ENCODE measurements at regions not wholly inside any gene's neighbourhood (a gene's known extent, or its start where the extent isn't known, plus 50 kb on each side); places are given as distances from the start of the nearest gene placed in this dataset.

DNA sequence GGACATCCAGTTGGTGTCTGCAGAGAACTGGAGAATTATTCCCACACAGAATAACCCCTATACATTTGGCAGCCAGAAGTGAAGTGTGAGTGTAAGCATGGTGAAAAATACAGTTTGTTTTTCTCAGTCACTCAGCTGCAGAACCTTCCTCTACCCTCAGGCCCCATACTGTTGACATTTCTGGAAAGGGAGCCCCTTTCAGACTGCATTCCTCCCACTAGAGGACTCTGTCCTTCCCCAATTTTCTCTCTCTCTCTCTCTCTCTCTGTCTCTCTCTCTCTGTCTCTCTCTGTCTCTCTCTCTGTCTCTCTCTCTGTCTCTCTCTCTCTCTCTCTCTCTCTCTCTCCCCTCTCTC is 86.8 kb upstream of the STEAP1B start:
- DNase-seq (ENCODE audit: low spot score) = no peak

DNA sequence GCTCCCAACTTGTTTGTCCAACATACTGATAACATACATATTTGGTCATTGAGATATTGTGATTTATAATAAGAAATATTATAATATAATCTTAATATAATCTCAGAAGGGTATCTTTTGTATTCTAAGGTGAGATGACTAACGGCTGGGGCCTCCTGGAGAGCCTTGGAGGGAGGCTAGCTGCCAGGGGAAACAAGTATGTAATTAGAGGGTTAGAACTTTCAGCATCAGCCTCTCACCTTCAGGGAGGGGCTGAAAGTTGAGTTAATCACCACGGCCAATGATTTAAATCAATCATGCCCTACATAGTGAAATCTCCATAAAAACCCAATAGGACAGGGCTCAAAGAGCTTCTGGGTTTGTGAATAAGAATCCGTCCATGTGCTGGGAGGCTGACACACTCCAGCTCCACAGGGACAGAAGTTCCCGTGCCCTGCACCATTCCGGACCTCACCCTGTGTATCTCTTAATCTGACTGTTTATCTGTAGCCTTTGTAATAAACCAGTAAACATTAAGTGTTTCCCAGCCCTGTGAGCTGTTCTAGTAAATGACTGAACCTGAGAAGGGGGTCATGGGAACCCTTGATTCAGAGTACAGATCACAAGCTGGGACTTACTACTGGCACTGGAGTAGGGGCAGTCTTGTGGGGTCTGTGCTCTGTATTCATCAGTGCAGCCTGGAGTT is 86.3 kb upstream of the STEAP1B start:
- DNase-seq (ENCODE audit: low spot score) = no peak

DNA sequence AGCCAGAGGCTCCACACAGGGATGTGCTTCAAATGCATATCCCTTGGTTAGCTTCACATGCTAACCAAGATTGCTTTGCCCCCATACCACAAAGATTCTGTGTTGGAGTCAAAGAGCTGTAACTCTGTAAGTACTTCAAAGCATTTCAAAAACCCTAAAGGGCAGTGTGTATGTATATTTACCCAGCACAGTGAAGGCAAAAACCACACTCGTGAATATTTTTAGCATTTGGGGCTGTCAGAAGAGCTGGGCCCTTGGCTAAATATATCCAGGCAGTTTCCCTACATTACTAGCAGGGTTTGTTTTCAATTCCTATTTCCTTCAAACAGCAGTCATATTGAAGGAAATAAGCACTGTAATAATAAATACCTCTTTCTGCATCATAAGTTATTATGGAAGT is 84.2 kb upstream of the STEAP1B start:
- no peak for DNase-seq (ENCODE audit: low spot score)

DNA sequence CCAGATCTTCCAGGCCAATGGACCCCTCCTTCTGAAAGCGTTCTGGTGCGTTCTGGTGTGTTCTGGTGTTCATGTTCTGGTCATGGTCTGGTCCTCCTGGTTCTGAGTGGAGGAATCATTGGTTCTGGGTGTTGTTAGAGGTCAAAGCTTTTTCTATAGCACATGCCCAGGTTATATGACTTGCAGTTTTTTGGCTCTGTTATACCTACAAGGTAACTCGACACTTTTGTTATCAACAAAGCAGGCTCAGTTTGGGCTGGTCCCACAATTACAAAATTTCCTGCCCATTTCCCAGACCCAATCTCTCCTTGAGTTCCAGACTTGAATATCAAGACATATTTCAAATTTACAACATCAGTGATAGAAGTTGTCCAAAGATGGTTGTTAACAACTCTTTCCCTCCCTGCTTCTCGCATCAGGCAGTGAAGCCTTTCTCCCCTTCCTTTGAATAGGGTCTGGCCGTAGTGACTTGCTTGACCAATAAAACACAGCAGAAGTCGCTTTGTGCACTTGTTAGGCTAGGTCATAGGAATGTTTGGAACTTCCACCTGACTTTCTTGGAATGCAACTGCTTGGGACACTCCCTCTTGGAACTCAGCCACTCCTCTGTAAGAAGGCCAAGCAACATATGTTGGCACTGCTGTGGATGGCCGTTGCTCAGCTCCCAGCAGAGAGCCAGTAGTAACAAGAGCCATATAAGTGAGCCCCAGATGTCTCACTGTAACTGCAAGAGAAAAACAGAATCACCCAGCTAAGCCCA is 83.1 kb upstream of the STEAP1B start:
- no peak for DNase-seq (ENCODE audit: low spot score)

DNA sequence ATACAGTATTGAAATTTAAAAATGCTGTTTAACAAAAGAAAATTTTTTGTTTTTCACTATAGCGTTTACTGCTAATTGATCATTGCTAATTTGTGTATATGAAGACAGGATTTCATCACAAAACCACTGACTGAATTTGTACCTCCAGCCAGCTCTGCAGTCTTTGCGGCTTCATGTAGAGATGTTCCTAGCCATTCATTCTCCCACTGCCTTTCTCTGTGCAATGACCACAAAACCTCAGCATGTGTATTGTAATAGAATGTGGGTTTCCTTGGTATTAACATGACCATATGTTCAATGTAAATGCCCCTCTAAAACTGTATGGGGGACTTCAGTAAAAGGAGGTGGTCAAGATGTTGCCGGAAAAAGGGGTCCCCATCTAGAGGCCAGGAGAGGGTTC is 81.1 kb upstream of the STEAP1B start:
- DNase-seq (ENCODE audit: low spot score) = no peak

DNA sequence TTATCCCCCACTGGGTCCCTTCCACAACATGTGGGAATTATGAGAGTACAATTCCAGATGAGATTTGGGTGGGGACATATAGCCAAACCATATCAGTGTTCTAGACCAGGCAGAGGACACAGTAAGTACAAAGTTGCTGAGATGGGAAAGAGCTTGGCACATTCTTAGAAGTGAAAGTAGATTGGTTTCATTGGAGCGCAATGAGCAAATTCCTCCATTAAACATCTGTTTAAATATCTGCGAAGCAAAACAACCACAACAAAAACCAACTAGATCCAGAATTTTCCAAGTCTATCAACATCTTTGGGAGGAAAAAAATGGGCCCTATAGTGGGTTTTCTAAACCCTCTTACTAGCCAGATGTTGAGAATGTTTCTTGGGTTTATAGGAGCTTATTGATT is 80.0 kb upstream of the STEAP1B start:
- no peak for DNase-seq (ENCODE audit: low spot score)

DNA sequence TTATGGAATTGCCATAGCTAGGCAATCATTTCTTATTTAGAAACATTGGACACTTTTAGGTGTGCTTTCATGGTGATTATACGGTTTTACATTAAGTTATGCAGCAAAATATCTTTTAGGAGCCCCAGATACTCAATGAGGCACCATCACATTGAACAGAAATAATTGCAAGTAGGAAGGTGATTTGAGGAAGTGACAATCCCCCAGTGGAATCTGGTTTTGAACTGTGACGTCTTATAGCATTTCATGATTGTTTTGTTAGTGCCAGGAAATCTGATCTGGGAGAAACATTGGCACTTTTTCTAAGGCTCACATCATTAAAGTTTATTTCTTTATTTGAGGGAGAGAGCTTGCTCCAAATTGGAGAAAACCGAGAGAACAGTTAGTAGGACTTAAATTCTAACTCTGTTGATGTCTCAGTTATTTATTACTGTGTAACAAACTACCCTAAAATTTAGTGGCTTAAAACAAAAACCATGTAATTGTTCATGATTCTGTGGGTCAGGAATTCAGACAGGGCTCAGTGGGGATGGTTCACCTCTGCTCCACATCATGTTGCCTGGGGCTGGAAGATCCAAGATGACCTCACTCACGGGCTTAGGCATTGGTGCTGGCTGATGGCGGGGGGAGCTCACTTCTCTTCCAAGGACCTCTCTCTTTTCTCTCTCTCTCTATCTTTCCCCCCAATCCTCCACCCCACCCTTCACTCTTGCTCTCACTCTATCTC is 78.2 kb upstream of the STEAP1B start:
- no peak for DNase-seq (ENCODE audit: low spot score)

DNA sequence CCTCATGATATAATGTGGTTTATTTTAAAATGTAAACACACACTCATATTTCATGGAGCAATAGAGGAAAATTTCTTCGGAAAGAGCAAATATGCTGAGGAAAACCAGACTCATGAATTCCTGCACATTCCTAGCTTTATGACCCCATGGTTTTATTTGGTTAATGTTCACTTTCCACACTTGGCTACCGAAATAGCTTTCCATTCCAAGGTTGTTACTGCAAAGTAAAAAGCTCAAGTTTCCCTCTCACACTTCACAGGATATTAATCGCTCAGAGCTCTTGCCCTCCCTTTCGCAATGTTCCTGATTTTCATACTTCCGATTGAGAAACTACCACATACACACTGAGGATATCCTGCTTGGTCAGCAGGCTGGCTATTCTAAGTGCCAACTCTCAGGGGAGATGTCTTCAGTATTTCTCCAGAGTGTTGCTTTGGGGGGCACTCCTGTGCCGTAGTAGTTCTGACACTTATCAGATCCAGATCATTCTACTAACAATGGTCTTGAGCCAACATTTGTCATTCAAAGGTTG is 77.5 kb upstream of the STEAP1B start:
- no peak for DNase-seq (ENCODE audit: low spot score)

DNA sequence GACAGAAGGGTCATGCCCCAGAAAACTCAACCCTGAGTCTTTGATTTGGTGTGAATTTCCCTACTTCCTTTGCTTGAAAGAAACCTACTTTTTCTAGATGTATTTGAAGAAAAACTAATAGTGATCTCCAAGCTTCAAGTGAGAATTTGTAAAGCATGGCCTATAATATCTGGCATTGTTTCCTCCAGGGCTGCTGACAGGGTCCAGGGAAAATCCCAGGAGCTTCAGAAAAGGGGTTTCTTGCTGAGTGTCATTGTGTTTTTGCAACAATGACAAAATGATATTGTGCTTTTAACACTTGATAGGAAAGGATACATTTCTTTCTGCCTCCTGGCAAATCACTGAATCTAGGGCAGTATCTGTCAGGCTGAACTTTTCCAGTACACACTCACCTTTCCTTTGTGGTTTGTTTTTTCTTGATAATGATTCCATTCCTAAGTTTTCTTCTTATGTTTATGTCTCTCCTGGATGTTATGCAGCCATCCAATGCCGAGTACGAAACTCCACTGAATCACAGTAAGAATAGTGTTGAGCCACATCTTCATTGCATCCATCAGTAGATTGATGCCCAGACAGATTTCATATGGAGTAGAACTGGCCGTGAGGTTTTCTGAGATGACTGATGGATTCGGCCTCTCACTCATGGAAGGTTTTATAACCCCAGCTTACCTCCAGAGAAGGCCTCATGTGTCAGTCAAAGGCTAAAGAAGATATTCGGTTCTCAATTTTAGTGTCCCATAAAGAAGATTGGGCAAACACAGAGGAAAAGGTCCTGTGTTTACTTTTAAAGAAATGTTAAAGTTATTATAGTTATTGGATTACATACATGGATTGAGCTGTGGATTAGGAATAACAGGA is 76.9 kb upstream of the STEAP1B start:
- no peak for DNase-seq (ENCODE audit: low spot score)

DNA sequence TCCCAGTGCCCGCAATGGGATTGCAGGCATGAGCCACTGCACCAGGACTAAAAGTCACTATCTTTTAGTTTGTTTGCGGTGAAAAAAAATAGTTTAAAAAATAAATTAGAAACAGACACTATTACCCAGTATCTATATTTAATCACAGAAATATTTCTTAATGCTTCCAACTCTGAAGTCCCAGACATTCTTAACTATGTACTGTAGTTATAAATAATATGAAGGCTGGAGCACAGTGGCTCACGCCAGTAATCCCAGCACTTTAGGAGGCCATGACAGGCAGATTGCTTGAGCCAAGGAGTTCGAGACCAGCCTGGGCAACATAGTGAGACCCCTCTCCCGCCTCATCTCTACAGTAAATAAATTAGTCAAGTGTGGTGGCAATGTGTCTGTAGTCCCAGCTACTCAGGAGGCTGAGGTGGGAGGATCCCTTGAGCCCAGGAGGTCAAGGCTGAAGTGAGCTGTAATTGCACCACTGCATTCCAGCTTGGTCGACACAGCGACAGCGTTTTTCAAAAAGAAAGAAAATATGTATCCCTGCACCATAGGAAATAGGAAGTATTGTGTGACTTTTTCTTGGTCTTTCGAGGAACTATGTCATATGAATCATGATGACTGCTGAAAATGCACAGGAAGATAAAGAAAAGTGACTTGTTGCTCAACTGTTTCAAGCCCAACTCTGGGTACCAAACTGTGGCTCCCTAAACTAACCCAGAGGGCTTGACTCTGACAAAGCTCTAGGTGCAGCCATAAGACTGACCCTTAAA is 74.9 kb upstream of the STEAP1B start:
- DNase-seq (ENCODE audit: low spot score) = no peak

DNA sequence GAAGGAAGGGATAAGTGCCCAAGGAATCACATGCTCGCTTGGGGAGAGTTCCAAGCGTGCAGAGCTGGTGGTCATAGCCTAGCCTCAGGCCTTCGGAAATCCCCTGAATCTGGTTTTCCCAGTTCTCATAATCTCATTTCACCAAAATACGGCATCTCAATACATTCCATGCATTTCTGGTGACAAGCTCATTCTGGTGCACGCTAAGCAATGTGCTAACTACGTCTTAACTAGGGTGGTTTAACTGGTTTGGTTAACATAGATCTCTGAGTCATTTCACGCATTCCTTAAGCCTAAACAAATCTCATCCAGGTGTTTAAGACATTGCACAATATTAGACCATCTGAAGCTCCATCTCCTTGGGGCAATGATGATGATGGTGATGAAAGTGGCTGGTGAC is 72.9 kb upstream of the STEAP1B start:
- no peak for DNase-seq (ENCODE audit: low spot score)

DNA sequence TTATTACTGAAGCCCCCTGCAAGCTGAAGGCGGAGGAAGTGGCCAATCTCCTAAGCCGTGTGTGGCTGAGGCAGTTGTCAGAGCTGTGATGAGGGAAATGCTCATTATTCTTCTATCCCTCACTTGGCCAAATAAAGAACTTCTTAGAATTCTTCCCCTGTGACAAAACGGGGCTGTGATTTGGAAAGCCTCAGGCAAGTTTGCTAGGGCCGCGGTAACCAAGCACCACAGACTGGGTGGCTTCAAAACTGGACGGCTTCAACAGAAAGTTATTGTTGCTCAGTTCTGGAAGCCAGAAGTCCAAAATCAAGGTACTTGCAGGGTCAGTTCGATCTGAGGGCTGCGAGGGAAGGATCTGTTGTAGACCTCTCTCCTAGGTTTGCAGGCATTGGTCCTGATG is 72.3 kb upstream of the STEAP1B start:
- no peak for DNase-seq (ENCODE audit: low spot score)

DNA sequence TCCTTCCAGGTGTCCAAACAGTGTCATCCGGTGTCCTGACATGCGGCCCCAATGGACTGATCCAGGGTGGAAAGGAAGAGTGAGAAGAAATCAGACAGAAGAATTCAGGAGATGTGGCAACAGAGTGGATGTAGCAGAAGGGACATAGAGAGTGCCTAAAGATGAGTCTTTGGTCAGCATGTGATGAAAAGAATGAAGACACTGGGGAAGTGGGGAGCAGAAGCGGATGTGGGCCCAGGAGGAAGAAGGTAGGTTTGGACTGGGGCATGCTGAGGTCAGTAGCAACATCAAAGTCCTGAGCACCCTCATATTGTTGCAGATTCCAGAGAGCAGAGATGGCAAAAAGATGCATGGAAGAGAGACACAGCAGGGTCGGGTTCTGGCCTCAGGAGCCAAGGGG is 71.8 kb upstream of the STEAP1B start:
- DNase-seq (ENCODE audit: low spot score) = no peak

DNA sequence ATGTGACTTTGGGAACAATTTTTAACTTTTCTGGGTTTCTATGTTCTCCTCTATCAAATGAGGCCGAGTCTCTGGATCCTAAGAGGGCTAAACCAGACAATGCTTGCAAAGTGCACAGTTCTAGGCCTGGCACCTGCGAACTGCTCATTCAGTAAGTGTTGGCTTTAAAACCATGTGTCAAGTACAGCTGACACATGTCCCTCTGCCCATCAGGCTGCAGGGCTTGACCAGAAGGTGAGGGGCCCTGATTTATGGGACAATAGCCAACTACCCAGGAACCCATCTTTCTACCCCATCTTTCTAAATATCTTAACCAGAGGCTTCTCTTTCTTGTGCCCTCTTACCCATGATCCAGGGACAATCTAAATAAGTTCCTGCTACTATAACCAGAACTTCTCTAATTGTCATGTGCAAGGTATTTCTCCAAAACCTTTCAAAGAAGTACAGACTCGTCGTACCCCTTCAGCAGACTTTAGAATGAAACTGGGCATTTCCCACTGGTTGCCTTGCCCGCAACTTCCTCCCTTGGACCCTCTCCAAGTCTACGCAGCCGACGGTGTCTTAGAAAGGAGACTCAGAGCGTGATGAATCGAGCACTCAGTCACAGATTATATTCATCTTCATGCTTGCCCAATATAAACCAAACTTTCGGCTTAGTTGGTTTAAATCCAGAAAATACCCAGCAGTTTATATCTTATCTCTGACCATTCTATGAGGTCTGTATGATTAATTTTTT is 69.8 kb upstream of the STEAP1B start:
- DNase-seq (ENCODE audit: low spot score) = no peak

DNA sequence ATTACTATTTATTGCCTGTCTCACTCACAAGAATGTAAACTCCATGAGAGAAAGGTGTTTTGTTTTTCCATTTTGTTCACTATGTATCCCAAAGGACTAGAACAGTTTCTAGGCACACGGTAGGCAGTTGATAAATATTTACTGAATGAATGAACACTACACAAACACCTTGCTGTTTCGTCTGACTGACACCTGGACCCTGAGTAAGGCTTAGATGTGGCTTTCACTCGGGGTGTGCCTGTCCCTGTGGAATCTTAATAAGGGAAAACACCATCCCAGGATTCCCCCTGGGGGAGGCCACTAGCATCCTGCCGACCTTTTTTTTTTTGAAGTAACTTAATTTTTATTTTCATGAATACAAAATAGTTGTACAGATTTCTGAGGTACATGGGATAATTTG is 66.6 kb upstream of the STEAP1B start:
- DNase-seq (ENCODE audit: low spot score) = no peak

DNA sequence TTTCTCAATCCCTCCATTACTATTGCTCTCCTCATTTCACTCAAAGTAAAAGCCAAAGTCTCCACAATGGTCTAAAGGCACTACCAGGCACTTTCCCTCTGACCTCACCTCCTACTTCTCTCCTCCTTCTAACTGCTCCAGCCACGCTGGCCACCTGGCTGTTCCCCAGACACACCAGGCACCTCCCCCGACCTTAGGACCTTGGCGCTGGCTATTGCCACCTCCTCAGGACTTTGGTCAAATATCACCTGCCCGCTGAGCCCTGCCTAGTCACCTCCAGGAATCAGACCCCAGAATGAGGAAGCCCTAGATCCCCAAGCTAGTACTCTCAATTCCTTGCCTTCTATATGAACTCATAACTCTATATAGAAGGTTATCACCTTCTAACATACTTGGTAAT is 66.2 kb upstream of the STEAP1B start:
- DNase-seq (ENCODE audit: low spot score) = no peak

DNA sequence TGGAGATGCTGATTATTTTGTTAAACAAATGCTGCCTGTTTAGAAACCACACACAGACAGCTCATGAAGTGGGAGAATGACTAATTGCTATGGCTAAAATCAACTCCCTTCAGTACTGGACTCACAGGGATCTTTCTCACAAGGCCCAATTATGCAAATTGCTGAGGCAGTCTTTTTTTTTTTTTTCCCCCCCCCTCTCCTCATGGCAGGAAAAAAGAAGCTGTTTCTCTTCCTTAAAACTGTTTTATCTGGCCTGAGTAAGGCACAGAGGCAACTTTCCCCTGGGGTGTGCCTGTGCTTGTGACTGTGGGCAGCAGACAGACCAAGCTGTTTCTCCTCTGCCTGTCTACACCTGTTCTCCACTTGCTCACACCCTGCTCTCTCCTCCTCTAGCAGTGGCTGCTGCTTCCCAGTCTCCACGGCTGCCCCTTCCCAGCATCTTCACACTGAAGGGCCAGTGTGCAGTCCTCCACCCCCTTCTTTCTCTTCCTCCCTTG is 65.4 kb upstream of the STEAP1B start:
- DNase-seq (ENCODE audit: low spot score) = no peak

DNA sequence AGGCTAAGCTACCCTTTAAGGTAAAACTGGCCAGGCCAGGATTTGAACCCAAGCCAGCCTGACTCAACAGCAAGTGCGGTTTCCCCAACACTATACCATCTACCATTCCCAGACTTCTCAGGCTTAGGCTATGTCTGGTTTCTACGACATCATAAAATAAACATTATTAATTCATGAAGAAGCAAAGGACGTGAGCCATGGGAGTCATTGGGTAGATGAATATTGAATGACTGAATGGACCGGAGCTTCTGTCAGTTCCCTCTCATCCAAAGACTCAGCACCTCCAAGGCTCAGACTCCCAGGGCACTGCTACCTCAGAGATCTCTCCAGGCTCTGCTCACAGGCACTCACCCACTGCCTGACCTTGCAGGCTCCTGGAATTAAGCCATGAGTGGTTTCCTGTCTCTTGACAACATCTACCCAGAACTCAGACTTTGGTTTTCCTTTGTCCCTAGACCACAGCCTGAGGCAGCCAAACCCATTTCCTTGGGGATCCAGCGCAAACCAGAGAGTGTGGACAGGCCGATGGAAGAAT is 64.6 kb upstream of the STEAP1B start:
- DNase-seq (ENCODE audit: low spot score) = no peak

DNA sequence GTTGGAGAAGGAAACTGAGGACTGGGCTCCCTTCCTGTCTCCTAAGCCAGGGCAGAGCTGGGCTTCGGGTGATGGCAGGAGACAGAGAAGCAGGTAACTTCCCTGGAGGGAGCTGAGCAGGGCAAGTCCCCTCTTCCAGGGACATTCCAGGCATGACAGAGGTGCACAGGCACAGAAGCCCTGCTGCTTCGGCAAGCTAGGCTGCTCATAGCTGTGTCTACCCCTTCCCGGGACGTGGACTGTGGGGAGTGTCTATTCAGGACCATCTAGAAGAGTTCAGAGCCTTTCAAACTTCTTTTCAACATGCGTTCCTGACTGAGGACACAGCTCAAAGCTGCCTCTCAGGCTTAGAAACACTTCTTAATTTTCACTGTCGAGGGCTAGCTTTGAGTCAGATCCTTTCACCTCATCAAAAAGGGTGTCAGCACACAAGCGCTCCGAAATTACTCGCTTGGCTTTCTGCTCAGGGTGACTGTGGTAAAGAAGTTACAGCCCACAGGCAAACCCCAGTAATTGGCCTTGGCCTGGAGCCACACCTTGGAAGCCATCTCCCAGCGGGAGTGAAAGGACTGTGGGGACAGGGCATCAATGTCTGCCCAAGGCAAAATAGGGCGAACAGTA is 63.7 kb upstream of the STEAP1B start:
- DNase-seq (ENCODE audit: low spot score) = no peak

DNA sequence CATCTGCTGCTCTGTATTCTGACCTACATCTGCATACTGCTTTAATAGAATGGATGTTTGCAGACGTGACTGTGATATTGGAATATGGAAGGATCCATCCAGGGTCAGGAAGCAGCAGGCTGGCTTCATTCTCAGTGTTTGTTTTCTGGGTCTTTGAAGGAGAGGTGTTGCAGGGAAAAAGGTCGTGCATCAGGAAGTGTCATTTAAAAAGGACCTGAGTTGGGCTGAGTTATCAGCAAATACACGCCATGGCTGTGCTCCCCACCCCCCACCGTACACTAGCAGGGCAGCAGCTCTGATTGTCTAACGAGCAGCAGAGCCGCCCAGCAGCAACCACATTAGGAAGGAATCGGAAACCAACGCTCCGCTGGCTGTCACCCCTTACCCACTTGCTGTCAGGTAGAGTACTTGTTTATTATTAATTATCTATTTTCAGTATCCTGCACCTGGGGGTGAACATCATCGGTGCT is 63.1 kb upstream of the STEAP1B start:
- no peak for DNase-seq (ENCODE audit: low spot score)
